GM21529 (cell line): ENCODE measurements at regions not wholly inside any gene's neighbourhood (a gene's known extent, or its start where the extent isn't known, plus 50 kb on each side); places are given as distances from the start of the nearest gene placed in this dataset.
"Not testable (repeated sequence)": the region's sequence is repeated elsewhere in the genome, so short reads cannot be mapped to it uniquely, and the experiment has no call there.

Experiments used
- ATAC-seq: cut with Tn5 transposase; IDR thresholded peaks from one replicate; pipeline ENCODE4 v1.9.1; 2021; ENCODE audit not compliant: unreplicated experiment

DNA sequence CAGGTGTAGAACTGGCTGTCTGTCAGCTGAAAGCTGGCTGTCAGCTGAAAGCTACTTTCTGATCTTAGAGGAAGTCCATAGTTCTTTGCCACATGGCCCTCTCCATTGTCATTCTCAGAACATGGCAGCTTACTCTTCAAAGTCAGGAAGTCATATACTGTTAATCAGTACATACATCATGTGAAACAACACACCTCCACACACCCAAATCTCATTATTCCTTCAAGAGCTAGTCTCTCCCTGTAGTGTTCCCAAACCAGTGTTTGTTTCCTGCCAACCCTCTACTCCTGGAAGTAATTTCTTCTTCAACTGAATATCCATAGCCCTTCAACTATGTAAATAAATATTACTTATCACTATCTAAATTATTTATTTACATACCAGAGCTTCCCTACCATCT, 58.9 kb downstream of the OR5AK2 start:
- no peak for ATAC-seq

DNA sequence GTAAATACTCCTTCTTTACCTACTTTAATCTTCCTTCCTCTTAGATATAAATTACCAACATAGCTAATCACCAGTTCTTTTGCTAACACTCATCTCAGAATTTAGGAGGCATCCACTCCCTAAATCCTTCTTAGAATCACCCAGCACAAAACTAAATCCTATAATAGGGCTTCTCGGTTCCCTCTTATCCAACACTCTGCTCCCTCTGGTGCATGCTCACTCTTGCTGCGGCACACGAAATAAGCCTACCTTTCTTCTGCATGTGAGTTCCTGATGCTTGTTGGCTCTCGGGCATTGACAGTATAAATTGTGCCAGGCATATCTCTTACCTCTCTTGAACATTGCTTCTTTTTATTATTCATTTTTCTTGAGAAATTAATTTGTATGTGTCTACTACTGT, 61.0 kb downstream of the OR5AK2 start:
- no peak for ATAC-seq

DNA sequence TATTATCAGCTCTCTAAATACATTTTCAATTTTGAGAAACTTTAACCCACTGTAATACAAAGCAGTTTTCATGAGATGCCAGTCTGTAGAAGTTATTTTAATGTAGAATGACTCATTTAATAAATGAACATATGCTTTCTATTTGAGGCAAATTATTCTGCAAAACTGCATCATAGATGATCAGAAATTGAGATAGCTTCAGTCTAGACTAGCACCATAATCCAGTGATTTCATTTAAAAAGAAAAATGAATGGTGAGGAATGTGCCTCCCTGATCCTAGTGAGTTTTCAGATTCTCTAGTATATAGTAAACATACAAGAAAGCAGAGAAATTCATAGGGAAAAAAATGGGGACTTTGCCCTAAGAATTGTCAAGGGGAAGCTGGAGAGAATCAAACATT, 66.1 kb downstream of the OR5AK2 start:
- ATAC-seq = no peak

DNA sequence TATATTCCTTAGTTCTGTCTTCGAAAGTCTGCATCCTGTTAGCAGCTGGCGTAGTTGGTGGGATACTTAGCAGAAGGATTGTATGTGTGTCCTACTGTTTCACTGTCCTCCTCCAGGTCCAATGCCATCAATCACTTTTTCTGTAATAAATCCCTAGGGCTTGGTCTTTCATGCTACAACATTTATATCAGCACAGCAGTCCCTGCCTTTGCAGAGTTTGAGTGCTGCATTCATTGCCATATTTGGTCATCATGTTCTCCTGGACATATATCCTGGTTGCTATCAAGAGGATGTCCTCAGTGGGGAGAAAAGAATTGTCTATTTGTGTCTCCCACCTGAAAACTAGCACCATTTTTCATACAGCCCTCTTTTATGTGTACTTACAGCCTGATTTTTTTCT, 67.0 kb downstream of the OR5AK2 start:
- ATAC-seq = no peak

DNA sequence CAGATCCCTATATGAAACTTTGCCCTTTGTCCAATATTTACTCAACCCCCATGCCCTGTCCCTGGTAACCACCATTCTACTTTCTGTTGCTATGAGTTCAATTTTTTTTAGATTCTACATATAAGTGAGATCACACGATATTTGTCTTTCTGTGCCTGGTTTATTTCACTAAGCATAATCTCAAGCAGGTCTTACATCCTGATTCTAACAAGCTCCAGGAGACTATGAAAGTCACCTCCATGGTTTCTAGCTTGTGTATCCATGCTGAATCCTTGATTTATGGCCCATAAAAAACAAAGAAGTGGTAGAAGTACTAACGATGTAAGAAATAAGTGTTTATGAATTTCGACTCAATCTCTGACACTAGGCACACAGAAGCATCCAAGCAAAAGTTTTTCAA, 68.0 kb downstream of the OR5AK2 start:
- no peak for ATAC-seq

DNA sequence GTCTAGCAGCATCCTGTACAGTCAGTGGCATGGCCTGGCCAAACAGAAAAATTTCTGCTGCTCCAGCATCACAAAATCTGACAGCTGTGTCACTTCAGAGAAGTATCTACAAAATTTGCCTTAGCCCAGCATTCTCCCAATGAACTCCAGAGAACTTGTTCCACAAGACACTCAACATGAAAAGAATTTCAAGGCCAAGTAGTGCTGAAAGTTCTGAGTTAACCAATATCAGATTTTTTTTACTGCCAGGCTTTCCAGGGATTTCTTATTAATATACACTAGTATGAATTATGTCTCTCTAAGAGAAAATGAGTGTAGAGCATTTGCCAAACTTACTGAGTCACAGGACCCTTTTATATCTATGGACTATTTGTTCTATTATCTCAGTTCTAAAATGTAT, 68.8 kb downstream of the OR5AK2 start:
- ATAC-seq = no peak

DNA sequence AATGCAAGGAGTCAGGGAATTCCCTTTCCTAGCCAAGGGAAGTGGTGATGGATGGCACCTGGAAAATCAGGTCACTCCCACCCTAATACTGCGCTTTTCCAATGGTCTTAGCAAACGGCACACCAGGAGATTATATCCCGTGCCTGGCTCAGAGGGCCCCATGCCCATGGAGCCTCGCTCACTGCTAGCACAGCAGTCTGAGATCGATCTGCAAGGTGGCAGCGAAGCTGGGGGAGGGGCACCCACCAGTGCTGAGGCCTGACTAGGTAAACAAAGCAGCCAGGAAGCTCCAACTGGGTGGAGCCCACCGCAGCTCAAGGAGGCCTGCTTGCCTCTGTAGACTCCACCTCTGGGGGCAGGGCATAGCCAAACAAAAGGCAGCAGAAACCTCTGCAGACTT, 74.2 kb downstream of the OR5AK2 start:
- ATAC-seq = not testable (repeated sequence)

DNA sequence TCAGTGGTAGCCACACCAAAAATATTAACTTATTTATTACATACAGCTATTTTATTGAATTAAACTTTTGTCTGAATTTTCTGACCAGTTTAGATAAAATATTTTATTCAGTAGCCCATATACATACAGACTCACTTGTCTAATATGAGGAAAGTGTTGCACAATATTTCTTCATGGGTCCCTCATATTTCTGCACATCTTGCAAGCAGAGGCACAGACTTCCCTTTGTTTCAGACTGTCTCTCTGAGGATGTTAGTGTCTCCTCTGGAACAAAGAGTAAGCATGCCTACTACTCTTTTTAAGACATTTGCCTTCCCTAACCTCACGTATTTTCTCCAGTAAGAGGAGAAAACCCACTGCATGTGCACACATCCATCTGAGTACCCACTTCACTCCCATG, 81.2 kb downstream of the OR5AK2 start:
- ATAC-seq = no peak

DNA sequence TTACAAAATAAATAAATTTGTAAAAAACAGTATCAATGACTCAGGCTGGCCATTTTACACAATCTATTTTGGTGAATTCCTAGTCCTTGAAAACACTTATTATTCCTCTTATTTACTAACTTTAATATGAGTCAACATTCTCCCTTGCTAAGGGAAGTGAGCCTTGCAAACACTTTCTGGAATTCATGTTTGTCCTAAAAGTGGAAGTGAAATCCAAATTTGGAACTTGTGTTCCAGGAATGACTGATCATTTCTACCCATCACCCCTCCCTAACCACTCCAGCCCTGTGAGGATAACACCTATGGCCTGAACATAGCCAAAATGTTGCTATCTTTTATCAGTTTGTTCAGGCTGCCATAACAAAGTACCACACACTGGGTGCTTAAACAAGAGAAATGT, 83.1 kb downstream of the OR5AK2 start:
- ATAC-seq = no peak

DNA sequence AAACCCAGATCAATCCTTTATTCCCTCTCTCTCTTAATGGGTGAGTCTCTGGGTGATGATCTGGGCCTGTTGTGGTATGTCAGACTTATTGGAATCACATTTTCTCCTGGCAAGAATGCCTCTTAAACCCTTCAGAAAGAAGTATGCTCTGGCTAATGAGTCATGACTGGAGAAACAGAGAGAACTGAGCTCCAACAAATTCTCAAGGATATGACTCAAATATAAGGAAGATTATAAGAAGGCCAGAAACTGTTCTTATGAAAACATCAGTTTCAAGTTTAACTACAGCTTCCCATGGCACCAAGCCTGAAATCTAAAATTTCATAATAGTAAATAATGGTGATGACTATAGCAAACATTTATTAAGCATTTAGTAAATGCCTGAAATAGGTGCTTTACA, 83.9 kb downstream of the OR5AK2 start:
- ATAC-seq = no peak

DNA sequence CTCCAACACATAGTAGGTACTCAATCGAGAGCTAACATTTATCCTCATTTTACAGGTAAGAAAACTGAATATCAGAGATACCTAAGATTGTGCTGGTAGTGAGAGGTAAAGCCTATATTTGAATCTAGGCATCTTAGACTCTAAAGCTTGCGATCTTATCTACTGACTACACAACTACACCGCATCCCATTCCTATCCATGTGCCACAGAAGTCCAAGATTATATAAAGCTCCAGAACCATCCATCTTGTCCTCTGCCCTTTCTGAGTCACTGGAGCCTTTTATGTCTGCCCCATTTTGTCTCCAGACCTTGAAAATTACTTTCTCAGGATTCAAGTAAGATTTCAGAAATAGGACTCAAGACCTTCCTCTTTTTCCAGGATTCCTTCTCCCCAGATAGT, 84.4 kb downstream of the OR5AK2 start:
- ATAC-seq = no peak

DNA sequence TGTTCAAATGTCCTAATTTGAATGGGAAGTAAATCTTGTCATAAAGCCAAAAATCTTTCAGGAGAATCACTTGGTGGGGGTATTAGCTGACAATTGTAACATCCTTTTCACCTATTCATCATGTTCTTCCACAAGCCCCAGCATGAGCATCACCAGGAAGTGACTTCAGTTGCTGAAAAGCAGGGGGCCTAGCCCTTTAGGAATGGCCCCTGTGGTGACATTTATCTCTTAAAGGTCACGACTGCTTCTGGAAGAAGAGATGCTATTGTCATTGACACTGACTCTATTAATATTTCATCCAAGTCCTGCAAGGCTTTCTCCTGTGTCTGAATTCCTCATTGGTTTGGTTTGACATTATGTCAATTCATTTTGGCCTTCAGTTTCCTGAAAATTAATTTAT, 92.6 kb downstream of the OR5AK2 start:
- ATAC-seq = no peak

DNA sequence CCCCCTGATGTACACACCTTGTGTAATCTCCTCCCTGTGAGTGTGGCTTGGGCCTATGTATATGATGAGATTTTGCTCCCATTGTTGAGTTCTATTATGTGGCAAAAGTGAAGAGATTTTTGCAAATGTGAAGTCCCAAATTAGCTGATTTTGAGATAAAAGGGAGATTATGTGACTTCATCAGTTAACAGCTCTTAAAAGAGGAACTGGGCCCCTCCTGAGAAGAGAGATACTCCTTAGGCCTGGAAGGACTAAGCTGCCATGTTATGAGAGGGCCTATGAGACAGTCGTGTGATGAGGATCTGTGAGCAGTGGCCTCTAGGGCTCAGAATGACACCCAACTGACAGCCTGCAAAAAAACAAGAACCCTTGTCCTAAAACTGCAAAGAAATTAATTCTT, 93.4 kb downstream of the OR5AK2 start:
- no peak for ATAC-seq

DNA sequence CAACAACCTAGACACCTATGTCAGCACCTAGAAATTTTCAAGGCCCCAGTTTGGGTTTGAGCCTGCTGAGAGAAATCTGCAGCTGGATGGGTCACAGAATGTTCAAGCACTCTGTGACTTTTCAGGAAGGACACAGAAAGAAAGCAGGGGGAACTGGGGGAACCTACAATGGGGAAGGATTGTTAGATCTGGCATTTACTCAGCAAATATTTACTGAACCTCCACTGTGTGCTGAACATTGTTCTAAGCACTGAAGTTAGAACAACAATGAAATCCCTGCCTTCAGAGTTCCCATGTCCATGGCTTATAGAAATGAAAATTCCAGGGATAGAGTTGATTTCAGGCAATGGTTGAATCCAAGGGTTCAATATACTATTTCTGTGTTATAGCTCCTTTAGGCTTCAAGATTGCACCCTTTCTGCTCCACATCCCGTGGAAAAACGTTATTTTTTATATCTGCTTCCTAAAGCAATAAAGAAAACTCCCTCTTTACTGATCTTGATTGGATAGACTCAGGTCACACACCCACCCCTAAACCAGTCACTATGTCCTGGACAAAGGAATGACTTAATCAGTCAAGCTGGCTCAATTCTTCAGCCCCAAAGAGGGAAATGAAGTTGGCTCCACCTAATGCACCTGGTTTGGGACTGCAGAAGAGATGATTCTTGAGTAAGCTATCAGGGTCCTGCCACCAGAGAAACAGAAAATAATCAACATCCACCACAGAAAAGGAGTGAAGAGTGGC, 95.1 kb downstream of the OR5AK2 start:
- no peak for ATAC-seq

DNA sequence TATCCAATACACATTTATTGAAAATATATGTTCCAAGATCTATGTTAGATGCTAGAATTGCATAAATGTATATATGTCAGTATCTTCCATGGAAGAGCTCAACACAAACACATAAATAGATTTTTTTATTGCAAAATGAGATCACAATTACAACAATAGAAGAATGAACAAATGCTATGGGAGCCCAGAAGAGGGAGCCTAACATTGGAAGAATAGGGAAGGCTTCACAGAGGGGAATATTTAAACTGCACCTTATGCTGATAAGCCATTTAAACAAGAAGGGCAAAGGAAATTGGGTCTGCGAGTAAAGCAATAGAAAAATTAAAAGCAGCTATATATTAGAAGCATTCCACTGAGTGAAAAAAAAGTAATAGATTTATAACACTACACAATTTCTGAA, 96.1 kb upstream of the LRRC55 start:
- ATAC-seq = no peak

DNA sequence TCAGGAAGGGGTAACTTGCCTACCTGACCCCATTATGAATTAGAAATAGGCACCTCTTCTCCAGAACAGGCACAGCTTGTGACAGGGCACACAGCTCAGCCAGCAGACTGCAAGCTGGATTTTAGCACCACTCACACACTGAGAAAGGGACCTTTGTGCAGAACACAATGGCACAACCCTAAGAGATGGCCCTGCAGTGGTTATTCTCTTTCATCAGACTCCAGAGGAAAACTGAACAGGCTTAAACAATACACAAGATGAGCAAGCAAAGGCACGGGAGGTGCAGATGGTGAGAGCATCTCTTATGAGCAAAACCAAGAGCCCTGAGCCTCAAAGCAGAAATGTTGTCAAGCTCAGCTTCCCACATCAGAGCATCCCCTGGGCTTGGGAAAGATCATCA, 93.8 kb upstream of the LRRC55 start:
- no peak for ATAC-seq

DNA sequence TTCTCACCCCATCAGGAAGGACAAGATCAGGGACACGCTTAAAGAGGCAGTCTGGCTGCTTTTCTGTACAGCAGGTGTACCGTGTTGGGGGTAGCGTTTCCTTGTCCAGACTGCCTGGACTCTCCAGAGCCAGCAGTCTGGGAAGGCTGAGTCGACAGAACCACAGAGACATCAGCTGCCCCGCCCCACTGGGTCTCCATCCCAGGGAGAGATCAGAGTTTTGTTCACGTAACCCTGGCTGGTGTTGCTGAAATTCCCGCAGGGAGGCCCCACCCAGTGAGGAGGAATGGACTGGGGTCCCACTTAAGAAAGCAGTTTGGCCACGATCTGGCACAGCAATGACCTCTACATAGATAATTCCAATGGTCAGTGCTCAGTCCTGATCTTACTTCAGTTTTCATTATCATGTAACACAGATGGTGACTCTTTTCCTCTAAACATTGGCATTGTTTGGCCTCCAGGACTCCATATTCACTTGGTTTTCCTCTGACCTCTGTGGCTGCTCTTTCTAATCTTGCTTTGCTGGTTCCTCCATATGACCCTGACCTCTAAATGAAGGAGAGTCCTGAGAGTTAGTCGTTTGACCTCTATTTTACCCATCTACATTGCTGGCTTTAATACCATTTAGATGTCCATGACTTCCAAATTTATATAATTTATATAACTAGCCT, 89.6 kb upstream of the LRRC55 start:
- no peak for ATAC-seq

DNA sequence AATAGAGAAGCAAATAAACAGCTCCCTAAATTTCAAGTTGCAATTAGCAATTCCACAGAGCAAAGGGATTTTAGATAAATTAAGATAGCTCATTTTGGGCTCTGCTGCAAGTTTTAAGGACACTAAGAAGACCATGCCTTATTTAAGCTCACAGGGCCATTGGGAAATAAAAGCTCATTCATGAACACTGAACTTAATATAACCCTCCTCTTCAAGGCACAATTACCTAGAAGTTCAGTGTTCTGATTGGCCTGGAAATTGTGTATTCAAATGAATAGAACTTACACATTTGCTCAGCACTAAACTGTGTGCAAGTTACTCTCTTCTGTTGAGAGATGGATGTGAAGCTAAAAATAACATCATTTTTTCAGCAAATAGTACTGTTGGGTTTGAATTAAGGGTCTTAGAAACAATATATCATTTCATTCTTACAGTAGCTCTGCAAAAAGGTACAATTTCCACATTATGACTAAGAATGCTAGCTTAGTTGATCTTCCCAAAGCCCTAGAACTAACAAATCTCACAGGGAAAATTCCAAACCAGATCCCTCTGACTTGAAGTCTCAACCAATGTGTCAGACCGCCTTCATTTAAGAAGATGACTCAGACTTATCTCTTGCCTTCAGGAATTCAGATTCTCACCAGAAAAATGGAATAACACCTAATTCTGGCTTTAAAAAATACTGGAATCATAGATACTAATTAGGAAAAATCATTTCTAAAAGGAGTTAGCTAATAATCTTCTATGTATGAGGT, 87.4 kb upstream of the LRRC55 start:
- no peak for ATAC-seq

DNA sequence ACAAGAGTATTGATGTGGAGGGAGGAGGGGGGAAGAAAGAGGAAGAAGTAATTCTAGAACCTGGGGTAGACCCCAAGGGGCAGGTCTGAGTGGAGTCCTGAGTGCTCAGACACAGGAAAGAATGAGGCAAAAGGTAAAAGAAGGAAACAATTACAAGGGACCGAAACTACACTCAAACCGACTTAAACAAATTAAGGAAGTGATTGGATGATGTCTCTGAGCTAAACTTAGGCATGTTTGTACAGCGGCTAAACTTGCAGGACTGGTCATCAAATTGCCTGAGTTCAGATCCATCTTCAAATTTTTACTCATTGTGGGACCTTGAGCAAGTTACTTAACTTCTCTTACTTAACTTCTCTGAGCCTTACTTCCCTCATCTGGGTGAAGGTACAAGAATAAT, 86.3 kb upstream of the LRRC55 start:
- no peak for ATAC-seq

DNA sequence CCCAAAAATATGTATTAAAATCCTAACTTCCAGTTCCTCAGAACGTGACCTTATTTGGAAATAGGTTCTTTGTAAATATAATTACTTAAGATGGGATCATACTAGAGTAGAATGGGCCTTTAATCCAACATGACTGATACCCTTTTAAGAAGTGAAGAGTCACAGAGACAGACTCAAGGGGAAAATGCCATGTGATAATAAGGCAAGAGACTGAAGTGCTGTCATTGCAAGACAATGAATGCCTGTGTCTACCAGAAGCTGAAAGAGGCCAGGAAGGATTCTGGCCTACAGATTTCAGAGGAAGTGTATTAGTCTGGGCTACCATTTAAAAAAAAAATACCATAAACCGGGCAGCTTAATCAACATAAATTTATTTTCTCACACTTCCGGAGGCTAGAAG, 85.9 kb upstream of the LRRC55 start:
- ATAC-seq = no peak

DNA sequence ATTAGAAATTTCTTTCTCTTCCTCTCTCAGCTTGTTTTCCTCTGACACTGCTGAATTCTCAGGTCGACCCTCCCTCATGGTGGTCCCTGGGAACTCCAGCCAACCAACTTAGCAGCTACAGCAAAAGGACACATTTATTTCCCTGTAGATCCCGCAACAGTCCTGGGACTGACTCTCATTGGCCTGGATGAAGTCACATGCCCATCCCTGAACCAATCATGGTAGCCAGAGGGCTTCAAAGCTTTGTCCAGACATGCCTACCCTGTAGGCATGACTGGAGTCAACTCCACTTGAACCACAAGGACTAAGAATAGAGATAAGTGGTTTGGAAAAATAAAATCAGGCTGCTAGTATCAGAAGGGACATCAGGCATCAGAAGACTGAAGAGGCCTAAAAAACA, 84.6 kb upstream of the LRRC55 start:
- no peak for ATAC-seq

DNA sequence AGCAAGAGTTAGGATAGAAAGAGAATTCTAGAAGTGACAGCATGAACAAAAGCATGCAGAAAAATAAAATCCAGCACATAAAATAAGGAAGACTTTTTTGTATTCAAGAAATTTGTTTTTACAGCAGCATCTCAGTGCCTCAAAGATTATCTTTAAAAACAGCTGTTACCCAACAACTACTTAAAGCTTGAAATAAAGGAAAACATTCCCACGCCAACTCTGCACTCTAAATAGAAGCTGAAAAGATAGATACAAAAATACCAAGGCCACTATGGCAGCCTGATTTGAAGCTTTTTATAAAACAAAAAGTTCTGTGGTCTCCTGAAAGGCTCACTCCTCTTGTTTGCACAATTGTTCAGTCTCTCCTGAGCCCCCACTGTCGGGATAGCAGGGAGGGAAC, 83.6 kb upstream of the LRRC55 start:
- ATAC-seq = no peak
